Uterus (tissue), 3 donors: ENCODE measurements at regions not wholly inside any gene's neighbourhood (a gene's known extent, or its start where the extent isn't known, plus 50 kb on each side); places are given as distances from the start of the nearest gene placed in this dataset.

Source experiments
- DNase-seq, 2 donors: peaks; one replicate each; pipeline ENCODE4 v3.0.0-alpha.2; 2019 to 2020
- H3K27ac ChIP-seq, 2 donors: fragments of 200-600 bp; sonication (generic); 1 replicate in 1 of 2; 2 replicates in 1 of 2; pipeline ENCODE4 v1.5.1; 2016 to 2018
- H3K27me3 ChIP-seq, 2 donors: fragments of 200-600 bp; sonication (generic); one replicate each; pipeline ENCODE4 v1.5.1; 2018 to 2019; ENCODE audit warnings: control low read depth in 1 of 2
- H3K36me3 ChIP-seq, 2 donors: fragments of 200-600 bp; sonication (generic); one replicate each; pipeline ENCODE4 v1.5.1; 2019; ENCODE audit warnings: control low read depth in 1 of 2
- H3K4me1 ChIP-seq, 2 donors: fragments of 200-600 bp; sonication (generic); one replicate each; pipeline ENCODE4 v1.5.1; 2018 to 2019; ENCODE audit warnings: control low read depth in 1 of 2
- H3K4me3 ChIP-seq, 2 donors: fragments of 200-600 bp; sonication (generic); 1 replicate in 1 of 2; 2 replicates in 1 of 2; pipeline ENCODE4 v1.5.1; 2018 to 2019; ENCODE audit warnings: mild to moderate bottlenecking in 1 of 2
- H3K9me3 ChIP-seq, 2 donors: fragments of 200-600 bp; sonication (generic); one replicate each; pipeline ENCODE4 v1.5.1; 2019; ENCODE audit warnings: control low read depth in 1 of 2
- POLR2A ChIP-seq, 2 donors: fragments of 450-650 bp; IDR thresholded peaks; one replicate each; pipeline ENCODE4 v1.6.1; 2016; ENCODE audit warnings: antibody characterized with exemption in 2 of 2, mild to moderate bottlenecking in 1 of 2, moderate library complexity in 1 of 2
- intact Hi-C: fragments of 100-400 bp; cut with DNase I; formaldehyde crosslinking; loops from one replicate; pipeline ENCODE4 v1.15.1; 2023; ENCODE audit warnings: low total_unique reads
- TF ChIP-seq, protein P1 (sequence below), 4 experiments: fragments of 200-600 bp in 2 of 4; fragments of 450-650 bp in 2 of 4; sonication (generic) in 2 of 4; IDR thresholded peaks; one replicate each; pipeline ENCODE4 v1.5.1; 2016 to 2019; ENCODE audit warnings: antibody characterized with exemption in 4 of 4, mild to moderate bottlenecking in 2 of 4, moderate library complexity in 1 of 4
- donor health status: DM: yes; HTN: yes; CAD: no.

DNA sequence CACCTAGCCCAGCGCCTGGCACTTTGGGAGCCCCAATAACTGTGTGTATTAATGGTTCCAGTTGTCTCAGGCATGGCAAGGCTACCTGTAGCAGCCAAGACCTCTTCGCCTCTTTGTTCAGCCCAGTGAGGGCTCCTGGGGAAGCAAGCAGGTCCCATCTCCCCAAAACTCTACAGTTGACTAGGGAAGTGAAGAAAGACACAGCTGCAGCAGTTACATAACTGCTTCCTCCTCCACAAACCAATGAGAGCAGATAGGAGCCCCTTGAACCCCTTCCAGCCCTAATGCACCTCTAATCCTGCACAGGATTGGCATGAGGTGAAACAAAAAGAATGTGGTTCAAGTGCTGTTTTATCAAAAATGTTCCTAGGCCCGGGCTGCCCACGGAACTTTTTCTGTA lies 100.5 kb downstream of the SYF2 start:
- H3K9me3 ChIP-seq = no peaks in the 10 kb centered on the region
- no peaks in the 10 kb centered on the region for H3K36me3 ChIP-seq
- H3K27ac ChIP-seq = no peak overlapping the region
- no peak for DNase-seq
- no peaks in the 10 kb centered on the region for H3K4me1 ChIP-seq
- intact Hi-C loops = no loop called here
- TF ChIP-seq POLR2A (IDR thresholded peaks at IDR 0.05) = no peak
- TF ChIP-seq, protein P1, sequence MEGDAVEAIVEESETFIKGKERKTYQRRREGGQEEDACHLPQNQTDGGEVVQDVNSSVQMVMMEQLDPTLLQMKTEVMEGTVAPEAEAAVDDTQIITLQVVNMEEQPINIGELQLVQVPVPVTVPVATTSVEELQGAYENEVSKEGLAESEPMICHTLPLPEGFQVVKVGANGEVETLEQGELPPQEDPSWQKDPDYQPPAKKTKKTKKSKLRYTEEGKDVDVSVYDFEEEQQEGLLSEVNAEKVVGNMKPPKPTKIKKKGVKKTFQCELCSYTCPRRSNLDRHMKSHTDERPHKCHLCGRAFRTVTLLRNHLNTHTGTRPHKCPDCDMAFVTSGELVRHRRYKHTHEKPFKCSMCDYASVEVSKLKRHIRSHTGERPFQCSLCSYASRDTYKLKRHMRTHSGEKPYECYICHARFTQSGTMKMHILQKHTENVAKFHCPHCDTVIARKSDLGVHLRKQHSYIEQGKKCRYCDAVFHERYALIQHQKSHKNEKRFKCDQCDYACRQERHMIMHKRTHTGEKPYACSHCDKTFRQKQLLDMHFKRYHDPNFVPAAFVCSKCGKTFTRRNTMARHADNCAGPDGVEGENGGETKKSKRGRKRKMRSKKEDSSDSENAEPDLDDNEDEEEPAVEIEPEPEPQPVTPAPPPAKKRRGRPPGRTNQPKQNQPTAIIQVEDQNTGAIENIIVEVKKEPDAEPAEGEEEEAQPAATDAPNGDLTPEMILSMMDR (IDR thresholded peaks at IDR 0.05) = no peak
- no peak overlapping the region for H3K4me3 ChIP-seq
- no peaks in the 10 kb centered on the region for H3K27me3 ChIP-seq

- TF ChIP-seq POLR2A (IDR thresholded peaks at IDR 0.05) = no peak
- TF ChIP-seq, protein P1 (IDR thresholded peaks at IDR 0.05) = no peak
Observed at GRCh38 chr1:25130895-25131294, 101.4 kb downstream of the SYF2 start.

GRCh38 chr1:25129380-25129779 lies 102.9 kb downstream of the SYF2 start:
- Histone ChIP-seq H3K36me3 (no peaks in the 10 kb centered on the region), H3K9me3 (no peaks in the 10 kb centered on the region), H3K4me3 (no peak overlapping the region), H3K4me1 (no peaks in the 10 kb centered on the region), H3K27ac (no peak overlapping the region), H3K27me3 (no peaks in the 10 kb centered on the region)
- TF ChIP-seq, protein P1 (IDR thresholded peaks at IDR 0.05) = no peak
- TF ChIP-seq POLR2A (IDR thresholded peaks at IDR 0.05) = no peak
- intact Hi-C loops = no loop called here
- no peak for DNase-seq

More at GRCh38 chr1:25130895-25131294, 101.4 kb downstream of the SYF2 start:
- H3K4me1 ChIP-seq = no peaks in the 10 kb centered on the region
- no peaks in the 10 kb centered on the region for H3K9me3 ChIP-seq
- H3K27ac ChIP-seq = no peak overlapping the region
- H3K36me3 ChIP-seq = no peaks in the 10 kb centered on the region
- no peaks in the 10 kb centered on the region for H3K27me3 ChIP-seq
- DNase-seq = no peak
- H3K4me3 ChIP-seq = no peak overlapping the region
- intact Hi-C loops = no loop called here

DNA sequence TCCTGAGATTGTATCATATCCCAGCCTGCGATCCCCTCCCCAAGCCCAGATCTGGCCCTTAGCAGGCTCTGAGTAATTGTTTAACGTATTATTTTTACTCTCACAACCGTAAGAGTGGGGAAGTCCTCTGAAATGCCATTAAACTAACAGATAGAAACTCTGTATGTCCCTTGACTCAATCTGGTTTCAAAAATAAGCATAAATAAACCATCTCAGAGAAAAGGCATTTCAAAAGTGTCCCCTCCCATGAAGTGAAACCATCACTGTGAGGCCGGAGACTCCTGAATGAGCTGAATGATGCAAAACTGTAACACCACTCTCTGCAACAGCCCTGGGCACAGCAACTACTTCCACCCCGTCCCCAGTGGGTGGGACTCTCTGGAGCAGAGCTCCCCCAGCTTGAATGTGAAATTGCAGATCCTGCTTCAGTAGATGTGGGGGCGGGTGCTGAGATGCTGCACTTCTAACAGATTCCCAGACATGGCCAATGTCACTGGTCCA lies 104.1 kb downstream of the SYF2 start:
- no peak for DNase-seq
- TF ChIP-seq POLR2A (IDR thresholded peaks at IDR 0.05) = no peak
- TF ChIP-seq, protein P1 (IDR thresholded peaks at IDR 0.05) = no peak
- Histone ChIP-seq H3K4me1 (no peaks in the 10 kb centered on the region), H3K4me3 (no peak overlapping the region), H3K27ac (no peak overlapping the region), H3K36me3 (no peaks in the 10 kb centered on the region), H3K9me3 (no peaks in the 10 kb centered on the region), H3K27me3 (no peaks in the 10 kb centered on the region)
- intact Hi-C loops = no loop called here

- no peaks in the 10 kb centered on the region for H3K9me3 ChIP-seq
- intact Hi-C loops = no loop called here
- H3K36me3 ChIP-seq = no peaks in the 10 kb centered on the region
- no peaks in the 10 kb centered on the region for H3K4me1 ChIP-seq
- H3K27me3 ChIP-seq = no peaks in the 10 kb centered on the region
- H3K27ac ChIP-seq = no peak overlapping the region
- no peak for TF ChIP-seq POLR2A (IDR thresholded peaks at IDR 0.05)
- TF ChIP-seq, protein P1 (IDR thresholded peaks at IDR 0.05) = no peak
- no peak overlapping the region for H3K4me3 ChIP-seq
- no peak for DNase-seq
Observed at GRCh38 chr1:25126562-25126961, 105.7 kb downstream of the SYF2 start.
